GM10248 (cell line): ENCODE measurements at regions not wholly inside any gene's neighbourhood (a gene's known extent, or its start where the extent isn't known, plus 50 kb on each side); places are given as distances from the start of the nearest gene placed in this dataset.

Source experiments
- CTCF ChIA-PET: fragments of 300-600 bp; sonication (Branson Sonifier 250); formaldehyde crosslinking; extraction: SDS; loops from one replicate; lab custom pipeline; 2021; ENCODE audit warnings: antibody characterized with exemption; lab: Yijun Ruan, JAX
- POLR2A ChIA-PET: fragments of 350-650 bp; sonication (Branson Sonifier 250); formaldehyde crosslinking; extraction: SDS; loops from one replicate; lab custom pipeline; 2020; ENCODE audit warnings: antibody characterized with exemption; lab: Yijun Ruan, JAX
- DNase-seq: peaks from one replicate; pipeline ENCODE4 v3.0.0; 2012; ENCODE audit errors: extremely low spot score
- TF ChIP-seq, protein P1 (sequence below): IDR thresholded peaks from 2 replicates; pipeline ENCODE4 v1.5.1; 2012; ENCODE audit warnings: mild to moderate bottlenecking, low read depth; ENCODE audit errors: extremely low read depth, missing control alignments, control extremely low read depth

DNA sequence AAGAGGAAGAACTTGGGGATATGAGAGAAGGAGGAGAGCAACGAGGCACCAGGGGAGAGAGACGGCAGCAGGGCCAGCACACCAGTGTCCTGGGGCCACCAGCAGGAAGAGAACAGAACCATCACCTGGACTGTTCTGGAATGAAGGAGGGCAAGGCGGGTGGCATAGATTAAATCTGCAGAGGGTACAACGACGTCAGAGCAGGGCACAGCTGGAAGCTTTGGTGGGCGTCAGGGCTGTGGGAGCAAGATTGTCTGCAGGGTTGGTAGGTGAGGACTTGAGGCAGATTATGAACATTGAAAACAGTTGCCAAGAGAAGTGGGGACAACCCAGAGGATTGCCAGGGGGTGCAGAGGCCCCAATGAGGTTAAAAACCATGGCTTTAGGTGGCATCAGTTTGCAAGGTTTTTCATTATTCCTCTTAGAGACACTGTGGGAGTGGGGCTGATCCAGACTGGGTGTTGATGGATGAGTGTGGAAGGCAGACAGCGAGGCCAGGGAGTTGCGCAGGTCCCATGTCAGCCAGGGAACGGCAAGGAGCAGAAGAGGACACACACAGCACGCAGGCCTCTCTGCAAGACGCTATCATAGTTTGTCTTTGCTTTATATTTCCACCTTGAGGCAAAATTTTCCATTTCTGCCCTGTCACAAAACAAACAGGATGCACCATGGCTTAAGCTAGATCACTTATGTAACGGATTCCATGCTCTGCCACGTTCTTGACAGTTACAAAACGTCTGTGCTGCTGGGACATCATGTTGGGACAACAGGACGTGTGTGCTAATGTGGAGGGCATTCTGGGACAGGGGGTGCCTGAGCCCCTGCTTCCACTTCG is 52.5 kb upstream of the LEP start:
- ChIA-PET CTCF (no interaction called here), POLR2A (no interaction called here)

GRCh38 chr7:128189231-128189930 is 51.7 kb upstream of the LEP start:
- DNase-seq: no peak
- POLR2A ChIA-PET: no interaction called here
- TF ChIP-seq, protein P1, sequence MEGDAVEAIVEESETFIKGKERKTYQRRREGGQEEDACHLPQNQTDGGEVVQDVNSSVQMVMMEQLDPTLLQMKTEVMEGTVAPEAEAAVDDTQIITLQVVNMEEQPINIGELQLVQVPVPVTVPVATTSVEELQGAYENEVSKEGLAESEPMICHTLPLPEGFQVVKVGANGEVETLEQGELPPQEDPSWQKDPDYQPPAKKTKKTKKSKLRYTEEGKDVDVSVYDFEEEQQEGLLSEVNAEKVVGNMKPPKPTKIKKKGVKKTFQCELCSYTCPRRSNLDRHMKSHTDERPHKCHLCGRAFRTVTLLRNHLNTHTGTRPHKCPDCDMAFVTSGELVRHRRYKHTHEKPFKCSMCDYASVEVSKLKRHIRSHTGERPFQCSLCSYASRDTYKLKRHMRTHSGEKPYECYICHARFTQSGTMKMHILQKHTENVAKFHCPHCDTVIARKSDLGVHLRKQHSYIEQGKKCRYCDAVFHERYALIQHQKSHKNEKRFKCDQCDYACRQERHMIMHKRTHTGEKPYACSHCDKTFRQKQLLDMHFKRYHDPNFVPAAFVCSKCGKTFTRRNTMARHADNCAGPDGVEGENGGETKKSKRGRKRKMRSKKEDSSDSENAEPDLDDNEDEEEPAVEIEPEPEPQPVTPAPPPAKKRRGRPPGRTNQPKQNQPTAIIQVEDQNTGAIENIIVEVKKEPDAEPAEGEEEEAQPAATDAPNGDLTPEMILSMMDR: no peak
- CTCF ChIA-PET: interaction anchor here (0.9 to 1.4 kb wide), 3 partner anchors 10 to 14 kb away, joined by 3 to 4 read pairs (median 4); no protein-coding TSS in a partner anchor

More for the DNA sequence above, 52.5 kb upstream of the LEP start:
- DNase-seq: no peak
- TF ChIP-seq, protein P1: no peak

DNA sequence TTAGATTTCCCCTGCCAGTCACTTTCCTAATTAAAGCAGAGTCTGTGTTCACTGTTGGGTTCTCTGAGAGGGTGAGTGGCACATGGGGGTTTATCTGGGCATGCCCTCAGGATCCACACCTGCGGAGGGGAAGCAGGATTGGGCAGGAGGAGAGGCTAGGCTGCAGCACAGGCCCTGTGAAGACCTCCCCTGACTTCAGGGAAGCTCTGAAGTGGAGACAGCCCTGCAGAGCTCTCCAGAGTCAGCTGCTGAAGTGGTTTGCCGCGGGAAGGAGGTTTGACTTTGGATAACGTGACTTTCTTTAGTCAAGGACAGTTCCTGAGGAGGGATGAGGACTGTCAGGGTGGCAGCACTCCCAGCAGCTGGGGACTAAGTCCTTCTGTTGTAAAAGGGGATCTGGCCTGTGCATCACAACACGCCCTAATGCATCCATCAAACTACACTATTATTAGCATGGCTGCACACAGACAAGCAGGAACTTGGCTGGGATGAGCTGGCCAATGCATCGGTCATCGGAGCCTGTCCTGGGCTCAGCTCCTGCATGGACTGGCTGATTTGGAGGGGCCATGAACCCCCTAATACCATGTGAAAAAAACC is 50.9 kb upstream of the LEP start:
- ChIA-PET CTCF (interaction anchor here (0.9 to 1.4 kb wide), 4 partner anchors 11 to 19 kb away, joined by 3 to 4 read pairs (median 4); no protein-coding TSS in a partner anchor), POLR2A (no interaction called here)
- TF ChIP-seq, protein P1: no peak
- DNase-seq: no peak

GRCh38 chr7:128191136-128191844 is 49.8 kb upstream of the LEP start:
- no peak for DNase-seq
- POLR2A ChIA-PET: no interaction called here
- CTCF ChIA-PET: interaction anchor here (0.9 to 1.4 kb wide), 3 partner anchors 11 to 12 kb away, joined by 3 to 4 read pairs (median 4); no protein-coding TSS in a partner anchor
- TF ChIP-seq, protein P1: no peak
